ENCODE measurements at regions not wholly inside any gene's neighbourhood (a gene's known extent, or its start where the extent isn't known, plus 50 kb on each side); places are given as distances from the start of the nearest gene placed in this dataset.

GRCh38 chr2:145352484-145352883 is 832.6 kb upstream of the ZEB2 start:
- TF ChIP-seq POLR2AphosphoS5 (IDR thresholded peaks at IDR 0.05) (no peak), CTCF (IDR thresholded peaks at IDR 0.05) (no peak), POLR2A (IDR thresholded peaks at IDR 0.05) (no peak)

All from sigmoid colon (tissue), 4 donors.